ENCODE measurements at regions not wholly inside any gene's neighbourhood (a gene's known extent, or its start where the extent isn't known, plus 50 kb on each side); places are given as distances from the start of the nearest gene placed in this dataset.

- DNase-seq: no peak
These were observed 237.5 kb downstream of the MIAT start for GRCh38 chr22:26894766-26895485.

DNA sequence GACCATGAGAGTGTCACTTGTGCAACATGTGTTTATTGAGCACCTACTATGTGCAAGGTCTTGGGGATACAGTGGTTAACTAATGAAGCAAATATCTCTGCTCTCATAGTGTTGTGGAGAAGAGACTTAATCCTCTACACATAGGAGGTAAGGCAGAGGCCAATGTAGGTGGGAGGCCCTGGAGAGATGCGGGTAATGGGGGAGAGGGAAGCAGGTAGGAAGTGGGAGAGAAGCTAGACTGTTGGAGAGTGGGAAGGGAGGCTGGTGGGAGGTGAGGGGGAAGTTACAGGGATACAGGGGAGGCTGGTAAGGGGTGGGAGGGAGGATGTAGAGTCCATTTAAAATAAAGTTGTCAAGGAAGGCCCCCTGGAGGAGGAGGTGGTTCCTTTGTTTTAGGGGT is 240.0 kb downstream of the MIAT start:
- no peak for DNase-seq

GRCh38 chr22:26898946-26899605 is 241.7 kb downstream of the MIAT start:
- DNase-seq: no peak

DNA sequence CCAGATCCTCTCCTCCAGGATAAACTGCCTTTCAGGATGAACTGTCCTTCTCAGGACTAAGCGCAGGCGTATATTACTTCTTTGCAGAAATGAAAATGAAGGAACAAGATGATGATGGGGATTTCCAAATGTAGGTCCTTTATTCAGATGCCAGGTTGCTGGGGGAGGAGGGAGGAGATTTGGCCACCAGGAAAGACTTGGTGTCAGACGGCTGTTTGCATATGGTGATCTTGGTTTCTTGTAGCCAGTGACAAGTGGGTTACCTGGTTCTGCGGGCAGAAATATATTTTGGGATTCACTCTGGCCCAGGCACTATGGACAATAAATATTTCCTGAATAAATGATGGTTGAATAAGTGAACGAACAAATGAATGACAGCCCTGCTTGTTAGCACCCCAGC is 243.4 kb downstream of the MIAT start:
- no peak for DNase-seq

DNA sequence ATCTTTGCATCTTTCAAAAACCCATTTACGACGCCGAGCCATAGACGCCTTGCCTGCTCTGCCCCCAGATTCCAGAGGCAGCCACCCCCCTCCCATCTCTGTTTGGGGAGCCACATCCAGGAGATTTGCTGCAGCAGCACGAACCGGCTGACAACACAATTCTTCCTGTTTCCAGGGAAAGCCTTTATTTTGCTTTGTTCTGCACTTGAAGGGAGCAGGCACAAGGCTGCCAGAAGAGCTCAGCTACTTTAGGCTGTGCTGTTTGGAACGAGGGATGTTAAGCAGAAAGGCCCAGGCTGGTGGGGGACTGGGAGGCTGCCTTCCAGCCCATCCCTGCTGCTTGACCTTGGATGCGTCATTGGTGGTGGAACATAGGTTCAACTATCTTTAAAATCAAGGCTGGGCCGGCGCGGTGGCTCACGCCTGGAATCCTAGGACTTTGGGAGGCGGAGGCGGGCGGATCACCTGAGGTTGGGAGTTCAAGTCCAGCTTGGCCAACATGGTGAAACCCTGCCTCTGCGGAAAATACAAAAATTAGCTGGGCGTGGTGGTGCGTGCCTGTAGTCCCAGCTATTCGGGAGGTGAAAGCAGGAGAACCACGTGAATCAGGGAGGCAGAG is 243.9 kb downstream of the MIAT start:
- DNase-seq: no peak

DNA sequence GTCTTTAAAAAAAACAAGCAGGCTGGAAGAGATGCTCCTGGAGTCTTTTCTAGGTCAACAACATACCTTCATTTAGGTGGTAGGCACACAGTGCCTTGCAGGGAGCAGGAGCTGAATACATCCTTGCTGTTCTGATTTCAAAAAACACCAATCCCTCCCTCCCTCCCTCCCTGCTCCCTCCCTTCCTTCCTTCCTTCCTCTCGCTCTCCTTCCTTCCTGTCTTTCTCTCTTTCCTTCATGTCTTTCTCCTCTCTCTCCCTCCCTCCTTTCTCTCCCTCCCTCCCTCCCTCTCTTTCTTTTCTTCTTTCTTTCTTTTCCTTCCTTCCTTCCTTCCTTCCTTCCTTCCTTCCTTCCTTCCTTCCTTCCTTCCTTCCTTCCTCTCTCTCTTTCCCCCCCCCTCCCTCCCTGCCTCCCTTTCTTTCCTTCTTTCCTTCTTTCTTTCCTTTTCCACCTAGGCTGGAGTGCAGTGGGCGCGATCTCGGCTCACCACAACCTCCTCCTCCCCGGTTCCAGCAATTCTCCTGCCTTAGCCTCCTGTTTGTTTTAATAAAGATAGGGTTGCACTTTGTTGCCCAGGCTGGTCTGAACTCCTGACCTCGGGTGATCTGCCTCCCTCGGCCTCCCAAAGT is 245.1 kb downstream of the MIAT start:
- no peak for DNase-seq

DNA sequence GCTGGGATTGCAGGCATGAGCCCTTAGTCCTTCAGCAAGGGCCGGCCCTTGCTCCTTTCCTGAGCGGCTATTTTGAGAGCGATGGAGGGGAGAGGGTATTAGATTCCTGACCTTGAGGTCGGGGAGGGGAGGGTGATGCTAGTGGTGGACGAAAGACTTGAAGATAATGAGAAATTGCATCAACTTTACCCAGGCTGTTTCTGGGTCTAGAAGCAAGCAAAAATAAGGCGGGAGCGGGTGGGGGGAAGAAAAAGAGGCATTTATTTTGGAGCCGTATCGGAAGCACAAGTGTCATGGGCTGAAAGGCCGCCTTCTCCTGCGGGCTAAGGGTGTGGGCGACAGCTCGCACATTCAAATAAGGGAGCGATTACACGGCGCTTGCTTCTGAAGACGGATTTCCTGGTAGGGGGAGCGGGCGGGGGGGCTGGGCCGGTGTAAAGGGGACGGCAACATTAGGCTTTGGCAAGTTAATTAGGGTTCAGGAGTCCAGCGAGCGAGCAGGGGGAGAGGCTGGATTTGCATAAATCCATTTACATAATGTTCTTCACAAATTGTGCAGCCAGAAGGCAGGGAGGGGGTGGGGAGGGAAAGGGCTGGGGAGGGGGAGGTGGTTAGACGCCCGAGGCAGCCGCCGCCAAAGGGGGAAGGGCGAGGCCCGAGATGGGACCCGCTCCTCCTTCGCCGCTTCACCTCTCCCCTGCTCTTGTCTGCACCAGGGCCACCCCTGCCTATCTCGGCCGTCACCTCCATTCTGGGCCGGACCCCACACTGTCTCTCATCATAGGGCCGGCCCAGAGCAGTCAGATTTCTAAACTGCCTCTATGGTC is 245.9 kb downstream of the MIAT start:
- no peak for DNase-seq

GRCh38 chr22:26904483-26904882 is 247.1 kb downstream of the MIAT start:
- no peak for DNase-seq

GRCh38 chr22:26905076-26905475 is 247.7 kb downstream of the MIAT start:
- DNase-seq: no peak

- DNase-seq: no peak
These were observed 248.3 kb downstream of the MIAT start for GRCh38 chr22:26905640-26906039.

DNA sequence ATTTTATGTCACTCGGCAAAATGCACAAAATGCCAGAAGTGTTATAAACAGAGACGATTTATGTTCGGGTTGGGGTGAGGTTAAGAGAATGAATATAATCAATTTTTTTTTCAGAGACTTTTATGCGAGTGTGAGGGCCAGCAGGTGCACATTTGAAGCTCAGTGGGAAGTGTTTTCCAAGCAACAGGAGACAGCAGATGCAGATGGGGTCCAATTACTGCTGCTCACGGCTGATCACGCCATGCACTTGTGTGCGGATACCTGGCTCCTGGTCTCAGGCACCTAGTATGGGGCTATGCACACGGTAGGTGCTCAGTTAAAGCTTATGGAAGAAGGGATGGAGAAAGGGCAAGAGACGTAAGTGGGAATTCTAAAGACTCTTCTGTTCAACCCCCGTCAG is 249.1 kb downstream of the MIAT start:
- DNase-seq: no peak

GRCh38 chr22:26907366-26907765 is 250.0 kb downstream of the MIAT start:
- no peak for DNase-seq

GRCh38 chr22:26910845-26911244 is 253.5 kb downstream of the MIAT start:
- DNase-seq: no peak

DNA sequence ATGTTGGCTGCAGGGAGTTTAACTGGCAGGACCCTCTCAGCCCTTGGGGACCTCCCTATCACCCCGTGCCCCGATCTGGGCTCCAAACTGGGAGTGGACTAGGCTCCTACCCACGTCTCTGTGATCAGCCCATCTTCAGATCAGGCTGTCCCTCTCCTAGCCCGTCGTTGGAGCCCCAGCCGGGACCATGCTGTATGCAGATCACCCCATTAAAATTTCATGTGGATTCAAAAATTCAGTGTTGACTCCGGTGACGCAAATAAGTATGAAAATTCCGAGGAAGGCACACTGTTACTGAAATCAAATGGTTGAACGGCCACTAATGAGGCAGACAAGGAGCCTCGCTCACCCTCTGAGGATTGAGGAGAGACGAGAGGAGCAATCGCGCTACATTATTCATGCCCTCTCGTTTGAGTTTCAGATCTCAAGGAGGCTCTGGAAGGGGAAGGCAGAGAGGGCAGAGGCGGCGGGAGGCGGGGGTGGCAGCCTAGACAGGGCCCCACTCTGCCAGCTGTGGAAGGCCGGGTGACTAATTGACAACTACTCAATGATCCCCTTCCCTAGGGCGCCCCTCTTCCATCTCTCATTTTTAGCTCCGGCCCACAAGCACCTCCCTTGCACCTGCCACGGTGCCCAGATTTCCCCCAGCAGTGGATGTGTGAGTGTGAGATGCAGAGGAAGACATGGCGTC is 255.4 kb downstream of the MIAT start:
- no peak for DNase-seq

GRCh38 chr22:26914519-26915185 is 257.3 kb downstream of the MIAT start:
- no peak for DNase-seq

GRCh38 chr22:26916236-26916635 is 258.8 kb downstream of the MIAT start:
- DNase-seq: no peak

DNA sequence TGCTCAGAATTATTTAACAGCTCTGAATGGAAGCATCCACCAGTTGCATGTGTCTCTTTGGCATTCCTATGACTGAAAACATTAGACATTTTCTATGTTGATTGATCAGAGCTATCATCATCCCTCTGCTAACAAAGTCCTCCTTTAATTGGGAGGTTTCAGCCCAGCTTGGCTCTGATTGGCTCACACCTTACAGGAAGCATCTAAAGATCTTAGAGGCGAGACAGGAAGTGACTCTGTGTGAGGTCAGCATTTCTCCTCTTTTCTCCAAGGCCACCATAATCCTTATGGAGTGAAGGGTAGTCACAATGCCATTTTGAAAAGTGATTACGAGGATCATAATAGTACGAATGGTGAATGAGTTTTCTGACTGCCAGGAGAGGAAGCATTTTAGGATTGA is 260.8 kb downstream of the MIAT start:
- DNase-seq: no peak

- DNase-seq: no peak
These were observed 264.3 kb downstream of the MIAT start for GRCh38 chr22:26921726-26922125.

DNA sequence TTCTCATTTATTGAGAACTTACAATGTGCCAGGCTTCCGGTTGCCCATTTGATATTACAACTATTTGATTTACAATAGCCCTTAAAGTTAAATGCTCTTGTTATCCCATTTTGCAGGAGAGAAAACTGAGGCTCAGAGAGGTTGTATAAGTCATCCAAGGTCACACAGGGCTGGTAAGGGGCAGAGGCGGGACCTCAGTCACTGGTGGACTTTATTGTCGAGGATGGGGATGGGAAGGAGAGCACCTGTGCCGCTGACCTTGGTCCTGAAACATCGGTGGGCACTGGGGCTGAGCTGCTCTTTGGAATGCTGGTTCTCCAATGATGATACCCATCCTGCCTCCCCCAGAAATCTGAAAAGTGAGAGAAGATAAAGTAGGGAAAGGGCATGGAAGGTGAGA is 265.4 kb downstream of the MIAT start:
- no peak for DNase-seq

DNA sequence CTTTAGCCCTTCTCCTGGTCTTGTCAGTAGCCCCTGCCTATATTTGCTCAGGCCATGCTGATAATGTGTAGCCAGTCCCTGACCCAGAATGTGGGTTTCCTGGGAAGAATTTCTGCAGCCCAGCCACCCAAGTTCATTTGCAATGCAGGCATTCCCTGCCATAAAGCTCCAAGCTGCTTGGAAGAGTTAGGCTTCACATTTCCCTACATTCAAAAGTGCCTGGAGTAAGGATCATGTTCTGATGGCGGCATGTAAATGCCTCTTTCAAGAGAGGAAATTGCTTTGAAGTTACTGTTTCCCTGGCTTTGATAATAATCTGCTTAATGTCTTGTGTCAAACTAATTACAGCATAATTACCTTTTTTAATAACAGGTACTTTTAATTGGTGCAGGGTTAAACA is 266.1 kb downstream of the MIAT start:
- DNase-seq: no peak

DNA sequence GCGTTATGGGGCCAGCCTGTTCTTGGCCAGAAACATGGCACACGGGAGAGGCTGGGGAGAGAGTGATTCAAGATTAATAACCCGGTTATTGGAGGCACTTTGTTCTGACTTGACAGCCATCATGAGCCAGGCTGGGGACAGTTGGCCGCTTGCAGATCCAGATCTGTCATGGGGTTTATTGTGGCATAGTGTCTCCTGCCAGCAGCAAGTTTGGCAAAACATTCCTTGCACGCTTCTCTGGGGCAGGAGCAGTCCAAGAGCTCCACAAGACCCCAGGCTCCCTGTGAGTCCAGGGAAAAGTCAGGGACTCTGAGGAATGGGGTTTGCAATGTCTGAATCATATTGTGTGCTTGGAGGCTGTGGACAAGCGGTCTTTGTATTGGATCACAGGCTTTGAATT is 270.4 kb downstream of the MIAT start:
- DNase-seq: no peak

DNA sequence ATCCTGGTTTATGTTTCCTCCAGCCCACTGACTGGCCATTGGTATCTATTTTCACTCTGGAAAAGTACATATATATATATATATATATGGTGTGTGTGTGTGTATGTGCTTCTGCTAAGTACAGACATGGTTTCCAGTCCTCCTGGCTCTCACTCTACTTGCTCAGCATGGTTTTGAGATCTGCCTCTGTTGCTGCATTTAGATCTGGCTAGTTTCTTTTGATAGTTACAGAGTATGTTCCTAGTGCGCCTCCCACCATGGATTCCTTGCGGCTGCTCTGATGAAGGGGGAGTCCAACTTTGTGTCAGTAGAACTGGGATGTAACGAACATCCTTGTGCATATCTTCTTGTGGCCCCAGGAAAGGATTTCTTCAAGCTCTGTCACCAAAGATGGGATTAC is 274.1 kb downstream of the MIAT start:
- DNase-seq: no peak

All from femur (tissue), 1 donor.